A673 (cell line): ENCODE measurements at regions not wholly inside any gene's neighbourhood (a gene's known extent, or its start where the extent isn't known, plus 50 kb on each side); places are given as distances from the start of the nearest gene placed in this dataset.

ENCODE experiments used
- BruUV-seq: library from RNA; stranded (reverse); fragments of 400-500 nt; replicated peaks from 2 replicates; lab custom pipeline; 2021; lab: Mats Ljungman, UMichigan
- CTCF ChIA-PET: fragments of 300-600 bp; sonication (Branson Sonifier 250); formaldehyde crosslinking; loops from one replicate; lab custom pipeline; 2022; ENCODE audit warnings: antibody characterized with exemption; lab: Charles Lee
- POLR2A ChIA-PET: fragments of 300-600 bp; sonication (Branson Sonifier 250); formaldehyde crosslinking; loops from one replicate; lab custom pipeline; 2022; ENCODE audit warnings: antibody characterized with exemption; ENCODE audit not compliant: low non-redundant PET; lab: Charles Lee
- DNase-seq: peaks from one replicate; pipeline ENCODE4 v3.0.0-alpha.2; 2015; ENCODE audit warnings: low spot score
- H3K27ac ChIP-seq: fragments of 200-600 bp; sonication (generic); 2 replicates; pipeline ENCODE4 v1.5.1; 2016; ENCODE audit warnings: mixed run types, low read depth, mild to moderate bottlenecking, mixed read lengths, antibody characterized with exemption, low read length; ENCODE audit not compliant: poor library complexity, severe bottlenecking
- H3K27me3 ChIP-seq: fragments of 200-600 bp; sonication (generic); replicated peaks from 2 replicates; pipeline ENCODE4 v1.6.1; 2017; ENCODE audit warnings: mixed run types, low read depth, mild to moderate bottlenecking, mixed read lengths, antibody characterized with exemption, low read length; ENCODE audit not compliant: insufficient read depth, poor library complexity
- H3K36me3 ChIP-seq: fragments of 200-600 bp; sonication (generic); 2 replicates; pipeline ENCODE4 v1.6.1; 2016; ENCODE audit warnings: mixed run types, mild to moderate bottlenecking, mixed read lengths, antibody characterized with exemption, low read length; ENCODE audit not compliant: insufficient read depth, poor library complexity, severe bottlenecking
- H3K4me1 ChIP-seq: fragments of 200-600 bp; sonication (generic); 2 replicates; pipeline ENCODE4 v1.6.1; 2017; ENCODE audit warnings: mixed run types, mild to moderate bottlenecking, mixed read lengths, antibody characterized with exemption, low read length; ENCODE audit not compliant: insufficient read depth, poor library complexity, severe bottlenecking
- H3K4me3 ChIP-seq: fragments of 200-600 bp; sonication (generic); 2 replicates; pipeline ENCODE4 v1.5.1; 2016; ENCODE audit warnings: low read depth, mixed run types, mild to moderate bottlenecking, mixed read lengths, low read length; ENCODE audit not compliant: poor library complexity, severe bottlenecking
- H3K9me3 ChIP-seq: fragments of 200-600 bp; sonication (generic); 2 replicates; pipeline ENCODE4 v1.6.1; 2016; ENCODE audit warnings: mixed run types, low read depth, mild to moderate bottlenecking, mixed read lengths, antibody characterized with exemption, low read length; ENCODE audit not compliant: poor library complexity, severe bottlenecking
- EZH2 ChIP-seq: fragments of 200-600 bp; sonication (generic); IDR thresholded peaks from 2 replicates; pipeline ENCODE4 v1.6.1; 2017; ENCODE audit warnings: borderline replicate concordance, low read depth, mild to moderate bottlenecking, mixed read lengths, antibody characterized with exemption, low read length; ENCODE audit not compliant: poor library complexity, severe bottlenecking
- intact Hi-C: fragments of 100-400 bp; cut with micrococcal nuclease; formaldehyde crosslinking; loops from one replicate; pipeline ENCODE4 v1.10.0; 2022; ENCODE audit not compliant: unreplicated experiment
- TF ChIP-seq, protein P1 (sequence below): fragments of 300-800, 200-600 bp; sonication (generic); conservative IDR thresholded peaks from 2 replicates; pipeline ENCODE4 v1.5.1; 2017; ENCODE audit warnings: low read depth, mild to moderate bottlenecking, antibody characterized with exemption, low read length, moderate library complexity, mixed read lengths

DNA sequence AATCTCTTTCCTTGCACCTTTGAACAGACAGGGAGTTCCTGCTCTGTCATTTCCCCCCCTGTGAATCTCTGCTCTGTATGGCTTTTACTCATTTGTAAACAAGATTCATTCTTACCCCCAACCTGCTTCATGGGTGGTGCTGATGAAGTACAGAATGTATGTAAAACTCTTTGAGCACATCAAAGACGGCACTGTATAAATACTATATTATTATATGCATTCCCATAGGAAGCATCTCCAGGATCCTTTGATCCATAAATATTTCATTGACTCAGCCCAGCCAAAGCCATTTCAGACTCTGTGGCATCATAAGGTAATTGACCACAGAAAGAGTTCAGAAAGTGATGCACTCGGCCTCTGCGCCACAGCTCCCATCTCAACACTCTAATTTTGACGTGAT, 208.7 kb downstream of the EFNB2 start:
- no peak for TF ChIP-seq EZH2
- TF ChIP-seq, protein P1, sequence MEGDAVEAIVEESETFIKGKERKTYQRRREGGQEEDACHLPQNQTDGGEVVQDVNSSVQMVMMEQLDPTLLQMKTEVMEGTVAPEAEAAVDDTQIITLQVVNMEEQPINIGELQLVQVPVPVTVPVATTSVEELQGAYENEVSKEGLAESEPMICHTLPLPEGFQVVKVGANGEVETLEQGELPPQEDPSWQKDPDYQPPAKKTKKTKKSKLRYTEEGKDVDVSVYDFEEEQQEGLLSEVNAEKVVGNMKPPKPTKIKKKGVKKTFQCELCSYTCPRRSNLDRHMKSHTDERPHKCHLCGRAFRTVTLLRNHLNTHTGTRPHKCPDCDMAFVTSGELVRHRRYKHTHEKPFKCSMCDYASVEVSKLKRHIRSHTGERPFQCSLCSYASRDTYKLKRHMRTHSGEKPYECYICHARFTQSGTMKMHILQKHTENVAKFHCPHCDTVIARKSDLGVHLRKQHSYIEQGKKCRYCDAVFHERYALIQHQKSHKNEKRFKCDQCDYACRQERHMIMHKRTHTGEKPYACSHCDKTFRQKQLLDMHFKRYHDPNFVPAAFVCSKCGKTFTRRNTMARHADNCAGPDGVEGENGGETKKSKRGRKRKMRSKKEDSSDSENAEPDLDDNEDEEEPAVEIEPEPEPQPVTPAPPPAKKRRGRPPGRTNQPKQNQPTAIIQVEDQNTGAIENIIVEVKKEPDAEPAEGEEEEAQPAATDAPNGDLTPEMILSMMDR, result no peak
- Histone ChIP-seq H3K4me1 (no peaks in the 10 kb centered on the region), H3K4me3 (no peak overlapping the region), H3K27me3 (no peaks in the 10 kb centered on the region), H3K9me3 (no peaks in the 10 kb centered on the region), H3K36me3 (no peaks in the 10 kb centered on the region), H3K27ac (no peak overlapping the region)
- no TSS peak for BruUV-seq
- ChIA-PET CTCF (no interaction called here), POLR2A (no interaction called here)
- intact Hi-C loops, result no loop called here
- DNase-seq, result no peak

DNA sequence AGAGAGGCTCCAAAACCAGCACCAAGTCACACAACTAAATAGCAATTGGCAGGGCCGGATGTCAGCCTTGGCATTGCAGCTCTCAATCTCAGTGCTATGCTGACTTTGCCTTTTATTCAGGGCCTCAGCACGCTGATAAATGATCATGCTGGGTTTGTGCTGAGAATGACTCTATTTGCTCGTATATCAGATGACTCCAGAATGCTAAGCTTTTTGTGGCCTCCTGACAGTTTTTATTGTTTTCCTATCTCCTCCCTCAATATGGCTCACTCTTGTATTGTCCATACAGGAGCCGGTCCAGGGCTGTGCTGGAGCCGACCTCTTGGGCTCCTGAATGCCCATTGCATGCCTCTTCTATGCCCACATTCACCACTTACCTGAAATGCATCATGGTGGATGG, 211.0 kb downstream of the EFNB2 start:
- Histone ChIP-seq H3K4me1 (no peaks in the 10 kb centered on the region), H3K27ac (no peak overlapping the region), H3K4me3 (no peak overlapping the region), H3K9me3 (no peaks in the 10 kb centered on the region), H3K36me3 (no peaks in the 10 kb centered on the region), H3K27me3 (no peaks in the 10 kb centered on the region)
- POLR2A ChIA-PET, result no interaction called here
- CTCF ChIA-PET, result no interaction called here
- intact Hi-C loops, result no loop called here
- DNase-seq, result no peak
- TF ChIP-seq, protein P1, result no peak
- no peak for TF ChIP-seq EZH2
- BruUV-seq, result no TSS peak

DNA sequence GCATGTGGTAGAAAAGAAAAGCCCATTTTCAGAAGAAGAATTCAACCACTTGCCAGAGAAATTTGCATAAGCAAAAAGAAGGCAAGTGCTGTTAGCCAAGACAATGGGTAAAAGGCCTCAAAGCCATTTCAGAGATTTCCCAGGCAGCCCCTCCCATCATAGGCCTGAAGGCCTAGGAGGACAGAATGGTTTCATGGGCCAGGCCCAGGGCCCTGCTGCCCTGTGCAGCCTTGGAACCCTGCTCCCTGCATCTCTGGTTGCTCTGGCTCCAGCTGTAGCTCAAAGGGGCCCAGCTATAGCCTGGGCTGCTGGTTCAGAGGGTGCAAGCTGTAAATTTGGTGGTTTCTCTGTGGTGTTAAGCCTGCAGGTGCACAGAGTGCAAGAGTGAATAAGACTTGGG, 212.8 kb downstream of the EFNB2 start:
- no peak for TF ChIP-seq EZH2
- TF ChIP-seq, protein P1, result no peak
- BruUV-seq, result no TSS peak
- CTCF ChIA-PET, result no interaction called here

More for the DNA sequence above, 212.8 kb downstream of the EFNB2 start:
- Histone ChIP-seq H3K9me3 (no peaks in the 10 kb centered on the region), H3K4me1 (no peaks in the 10 kb centered on the region), H3K36me3 (no peaks in the 10 kb centered on the region), H3K27ac (no peak overlapping the region), H3K27me3 (no peaks in the 10 kb centered on the region), H3K4me3 (no peak overlapping the region)
- intact Hi-C loops, result no loop called here
- POLR2A ChIA-PET, result no interaction called here
- no peak for DNase-seq
